GM19395 (cell line): ENCODE measurements at regions not wholly inside any gene's neighbourhood (a gene's known extent, or its start where the extent isn't known, plus 50 kb on each side); places are given as distances from the start of the nearest gene placed in this dataset.
"Not testable (repeated sequence)": the region's sequence is repeated elsewhere in the genome, so short reads cannot be mapped to it uniquely, and the experiment has no call there.

Experiments
- ATAC-seq: cut with Tn5 transposase; IDR thresholded peaks from one replicate; pipeline ENCODE4 v1.9.1; 2021; ENCODE audit warnings: mild to moderate bottlenecking, moderate library complexity; ENCODE audit not compliant: unreplicated experiment

- ATAC-seq = no peak
These were observed 488.4 kb upstream of the JAG1 start for GRCh38 chr20:11162026-11162775.

GRCh38 chr20:11165789-11166188, 492.0 kb upstream of the JAG1 start:
- ATAC-seq = no peak

- no peak for ATAC-seq
These were observed 492.9 kb upstream of the JAG1 start for GRCh38 chr20:11166712-11167111.

- ATAC-seq = no peak
These were observed 494.2 kb upstream of the JAG1 start for GRCh38 chr20:11168026-11168425.

GRCh38 chr20:11170025-11170424, 496.2 kb upstream of the JAG1 start:
- no peak for ATAC-seq

GRCh38 chr20:11170565-11170964, 496.8 kb upstream of the JAG1 start:
- ATAC-seq = no peak

- no peak for ATAC-seq
These were observed 499.1 kb upstream of the JAG1 start for GRCh38 chr20:11172881-11173280.

GRCh38 chr20:11173916-11174315, 500.1 kb upstream of the JAG1 start:
- ATAC-seq = no peak

GRCh38 chr20:11174861-11175260, 501.1 kb upstream of the JAG1 start:
- no peak for ATAC-seq

GRCh38 chr20:11176431-11176830, 502.6 kb upstream of the JAG1 start:
- no peak for ATAC-seq

- ATAC-seq = no peak
These were observed 505.3 kb upstream of the JAG1 start for GRCh38 chr20:11178946-11179654.

- no peak for ATAC-seq
These were observed 506.4 kb upstream of the JAG1 start for GRCh38 chr20:11180186-11180585.

GRCh38 chr20:11181129-11181528, 507.3 kb upstream of the JAG1 start:
- ATAC-seq = not testable (repeated sequence)

GRCh38 chr20:11181966-11182365, 508.2 kb upstream of the JAG1 start:
- ATAC-seq = no peak

- ATAC-seq = no peak
These were observed 508.9 kb upstream of the JAG1 start for GRCh38 chr20:11182720-11183119.

GRCh38 chr20:11186301-11187008, 512.7 kb upstream of the JAG1 start:
- no peak for ATAC-seq

GRCh38 chr20:11188843-11189603, 515.2 kb upstream of the JAG1 start:
- ATAC-seq = no peak

GRCh38 chr20:11190741-11191140, 516.9 kb upstream of the JAG1 start:
- no peak for ATAC-seq

GRCh38 chr20:11192106-11192505, 518.3 kb upstream of the JAG1 start:
- no peak for ATAC-seq

- ATAC-seq = no peak
These were observed 519.4 kb upstream of the JAG1 start for GRCh38 chr20:11193241-11193640.

GRCh38 chr20:11195169-11195568, 521.4 kb upstream of the JAG1 start:
- ATAC-seq = no peak
